ENCODE measurements at regions not wholly inside any gene's neighbourhood (a gene's known extent, or its start where the extent isn't known, plus 50 kb on each side); places are given as distances from the start of the nearest gene placed in this dataset.
"Not testable (repeated sequence)": the region's sequence is repeated elsewhere in the genome, so short reads cannot be mapped to it uniquely, and the experiment has no call there.

- DNase-seq = no peak
These were observed 486.6 kb upstream of the CDH11 start for GRCh38 chr16:65608455-65608854.

- no peak for DNase-seq
These were observed 482.9 kb upstream of the CDH11 start for GRCh38 chr16:65604771-65605170.

GRCh38 chr16:65601781-65602180 lies 479.9 kb upstream of the CDH11 start:
- DNase-seq = no peak

- no peak for DNase-seq
These were observed 478.8 kb upstream of the CDH11 start for GRCh38 chr16:65600629-65601028.

- no peak for DNase-seq
These were observed 478.2 kb upstream of the CDH11 start for GRCh38 chr16:65600046-65600445.

- DNase-seq = no peak
These were observed 476.8 kb upstream of the CDH11 start for GRCh38 chr16:65598621-65599020.

GRCh38 chr16:65583498-65583897 lies 461.6 kb upstream of the CDH11 start:
- no peak for DNase-seq

GRCh38 chr16:65579050-65579449 lies 457.2 kb upstream of the CDH11 start:
- no peak for DNase-seq

GRCh38 chr16:65576631-65577030 lies 454.8 kb upstream of the CDH11 start:
- DNase-seq = no peak

- no peak for DNase-seq
These were observed 454.3 kb upstream of the CDH11 start for GRCh38 chr16:65576139-65576538.

GRCh38 chr16:65574326-65574966 lies 452.6 kb upstream of the CDH11 start:
- DNase-seq = no peak

- DNase-seq = no peak
These were observed 450.3 kb upstream of the CDH11 start for GRCh38 chr16:65572156-65572555.

GRCh38 chr16:65570261-65570660 lies 448.4 kb upstream of the CDH11 start:
- DNase-seq = peak; percentile 20

- DNase-seq = no peak
These were observed 438.0 kb upstream of the CDH11 start for GRCh38 chr16:65559846-65560245.

- not testable (repeated sequence) for DNase-seq
These were observed 427.8 kb upstream of the CDH11 start for GRCh38 chr16:65549689-65550088.

GRCh38 chr16:65548470-65548869 lies 426.6 kb upstream of the CDH11 start:
- no peak for DNase-seq

GRCh38 chr16:65547772-65548446 lies 426.0 kb upstream of the CDH11 start:
- no peak for DNase-seq

GRCh38 chr16:65546353-65546791 lies 424.5 kb upstream of the CDH11 start:
- peak; percentile 46 for DNase-seq

- DNase-seq = no peak
These were observed 423.6 kb upstream of the CDH11 start for GRCh38 chr16:65545413-65545956.

GRCh38 chr16:65543781-65544740 lies 422.2 kb upstream of the CDH11 start:
- DNase-seq = no peak

- DNase-seq = no peak
These were observed 419.8 kb upstream of the CDH11 start for GRCh38 chr16:65541646-65542045.

- DNase-seq = peak; percentile 42
These were observed 419.0 kb upstream of the CDH11 start for GRCh38 chr16:65540901-65541300.

- no peak for DNase-seq
These were observed 417.1 kb upstream of the CDH11 start for GRCh38 chr16:65538976-65539375.
